GM12878 (cell line): ENCODE measurements at regions not wholly inside any gene's neighbourhood (a gene's known extent, or its start where the extent isn't known, plus 50 kb on each side); places are given as distances from the start of the nearest gene placed in this dataset.

ENCODE experiments used
- ATAC-seq: fragments of 200-7000 bp; cut with Tn5 transposase; 3 replicates; pipeline ENCODE4 v1.9.1; 2020; ENCODE audit warnings: mild to moderate bottlenecking, moderate library complexity
- BruUV-seq: library from RNA; stranded (reverse); fragments of 400-500 nt; replicated peaks from 2 replicates; lab custom pipeline; 2021; lab: Mats Ljungman, UMichigan
- CTCF ChIA-PET: fragments of 300-600 bp; sonication (Branson Sonifier 250); formaldehyde crosslinking; extraction: SDS; loops from one replicate; lab custom pipeline; 2021; ENCODE audit warnings: inconsistent platforms; lab: Yijun Ruan, JAX
- POLR2A ChIA-PET: fragments of 350-600 bp; formaldehyde crosslinking; extraction: SDS; loops from one replicate; lab custom pipeline; 2021; ENCODE audit warnings: inconsistent platforms; lab: Charles Lee
- RAD21 ChIA-PET: fragments of 300-600 bp; sonication (Branson Sonifier 250); formaldehyde crosslinking; loops from one replicate; lab custom pipeline; 2023; ENCODE audit warnings: antibody characterized with exemption; ENCODE audit not compliant: unreplicated experiment; lab: Charles Lee
- SMC1A ChIA-PET: fragments of 300-600 bp; sonication (Branson Sonifier 250); formaldehyde crosslinking; loops from one replicate; lab custom pipeline; 2023; ENCODE audit not compliant: unreplicated experiment, uncharacterized antibody; lab: Charles Lee
- DNase-seq: peaks from one replicate; pipeline ENCODE4 v3.0.0-alpha.2; 2011; ENCODE audit warnings: low read depth, low spot score
- FAIRE-seq: peaks from 3 replicates; lab custom pipeline; 2011; peaks lifted over from hg19 to GRCh38; lab: Jason Lieb, UNC
- H2AFZ ChIP-seq: 2 replicates; pipeline ENCODE4 v1.6.0; 2011; ENCODE audit warnings: low read depth, low read length, control low read depth; ENCODE audit not compliant: control insufficient read depth
- H3K27ac ChIP-seq: 2 replicates; pipeline ENCODE4 v1.5.1; 2011; ENCODE audit warnings: control low read depth; ENCODE audit not compliant: control insufficient read depth, insufficient read depth
- H3K27me3 ChIP-seq, 2 experiments: replicated peaks in 1 of 2; 2 replicates each; pipeline versions ENCODE4 v1.6.0 to v1.6.1; 2011; ENCODE audit warnings: low read length in 1 of 2; ENCODE audit not compliant: control insufficient read depth in 2 of 2, insufficient read depth in 2 of 2
- H3K36me3 ChIP-seq, 2 experiments: 2 replicates each; pipeline ENCODE4 v1.5.1; 2011; ENCODE audit warnings: low read length in 1 of 2; ENCODE audit not compliant: control insufficient read depth in 2 of 2, insufficient read depth in 2 of 2
- H3K4me1 ChIP-seq: 2 replicates; pipeline ENCODE4 v1.6.1; 2011; ENCODE audit warnings: mild to moderate bottlenecking, low read length, moderate library complexity, mixed read lengths; ENCODE audit not compliant: control insufficient read depth, insufficient read depth
- H3K4me2 ChIP-seq: 2 replicates; pipeline ENCODE4 v1.6.0; 2011; ENCODE audit warnings: control low read depth; ENCODE audit not compliant: control insufficient read depth, insufficient read depth
- H3K4me3 ChIP-seq: fragments of 200-600 bp; sonication (generic); 2 replicates; pipeline ENCODE4 v1.5.1; 2016
- H3K79me2 ChIP-seq: 2 replicates; pipeline ENCODE4 v1.6.0; 2011; ENCODE audit warnings: low read length; ENCODE audit not compliant: control insufficient read depth, insufficient read depth
- H3K9ac ChIP-seq: 2 replicates; pipeline ENCODE4 v1.8.0; 2011; ENCODE audit warnings: low read length, control low read depth, mixed read lengths; ENCODE audit not compliant: control insufficient read depth, insufficient read depth
- H3K9me3 ChIP-seq: replicated peaks from 3 replicates; pipeline ENCODE4 v1.5.1; 2011; ENCODE audit warnings: mild to moderate bottlenecking, low read length; ENCODE audit not compliant: control insufficient read depth, insufficient read depth
- H4K20me1 ChIP-seq: 2 replicates; pipeline ENCODE4 v1.6.0; 2011; ENCODE audit not compliant: control insufficient read depth, insufficient read depth
- ATF2 ChIP-seq: IDR thresholded peaks from 2 replicates; pipeline ENCODE4 v1.6.1; 2012; ENCODE audit warnings: low read length, inconsistent platforms
- HCFC1 ChIP-seq: fragments of 150-350 bp; IDR thresholded peaks from 2 replicates; pipeline ENCODE4 v1.6.1; 2014; ENCODE audit warnings: low read length
- LARP7 ChIP-seq: fragments of 450-650 bp; IDR thresholded peaks from 2 replicates; pipeline ENCODE4 v1.6.1; 2017; ENCODE audit warnings: mild to moderate bottlenecking
- NKRF ChIP-seq: fragments of 450-650 bp; conservative IDR thresholded peaks from 2 replicates; pipeline ENCODE4 v1.6.1; 2017; ENCODE audit warnings: mild to moderate bottlenecking, moderate library complexity
- PBX3 ChIP-seq: IDR thresholded peaks from 2 replicates; pipeline ENCODE4 v1.6.1; 2011; ENCODE audit warnings: mild to moderate bottlenecking, low read depth, low read length, moderate library complexity; ENCODE audit not compliant: insufficient replicate concordance
- POLR2A ChIP-seq: IDR thresholded peaks from 2 replicates; pipeline ENCODE4 v1.6.1; 2011; ENCODE audit warnings: low read depth, mild to moderate bottlenecking, low read length
- RELA ChIP-seq: fragments of 450-650 bp; IDR thresholded peaks from 2 replicates; pipeline ENCODE4 v1.8.0; 2014; ENCODE audit warnings: borderline replicate concordance; ENCODE audit not compliant: partially characterized antibody
- SMAD5 ChIP-seq: IDR thresholded peaks from 2 replicates; pipeline ENCODE4 v1.6.1; 2016; ENCODE audit warnings: antibody characterized with exemption, low read depth
- TAF1 ChIP-seq: IDR thresholded peaks from 2 replicates; pipeline ENCODE4 v1.6.1; 2011; ENCODE audit warnings: mild to moderate bottlenecking, low read depth, low read length, borderline replicate concordance
- TBL1XR1 ChIP-seq: IDR thresholded peaks from 2 replicates; pipeline ENCODE4 v1.6.1; 2012; ENCODE audit warnings: low read depth, low read length, improper control_type of control experiment
- TCF3 ChIP-seq: IDR thresholded peaks from 2 replicates; pipeline ENCODE4 v1.6.1; 2012; ENCODE audit warnings: low read depth, mild to moderate bottlenecking, low read length, borderline replicate concordance; ENCODE audit not compliant: insufficient read depth
- ZNF207 ChIP-seq: fragments of 450-650 bp; IDR thresholded peaks from 2 replicates; pipeline ENCODE4 v1.6.1; 2014; ENCODE audit warnings: antibody characterized with exemption, mild to moderate bottlenecking, borderline replicate concordance
- ZZZ3 ChIP-seq: IDR thresholded peaks from 2 replicates; pipeline ENCODE4 v1.6.1; 2011; ENCODE audit warnings: low read depth; ENCODE audit not compliant: control insufficient read depth, insufficient read length
- WGBS: methylation state at CpG from one replicate; pipeline ENCODE4 v1.1.6; 2016; ENCODE audit warnings: low lambda C conversion rate; ENCODE audit not compliant: insufficient replicate concordance, insufficient coverage; ENCODE audit errors: missing lambda C conversion rate; 5-methylcytosine and 5-hydroxymethylcytosine counted together
- in situ Hi-C: fragments of 300-500 bp; cut with MboI; formaldehyde crosslinking; loops from 9 replicates; pipeline ENCODE4 v1.14.3; 2018; ENCODE audit warnings: mixed read lengths
- intact Hi-C: fragments of 100-400 bp; cut with micrococcal nuclease; formaldehyde crosslinking; loops from one replicate; pipeline ENCODE4 v1.14.2; 2022; ENCODE audit not compliant: unreplicated experiment

GRCh38 chr17:79226037-79226436 is 151.4 kb downstream of the ENGASE start:
- ATAC-seq (no peak), FAIRE-seq (no peak), DNase-seq (no peak)
- ChIA-PET RAD21 (no interaction called here), SMC1A (no interaction called here), CTCF (no interaction called here), POLR2A (no interaction called here)
- WGBS = 29% methylated on average over 2 of the region's 2 CpGs
- H3K9me3 ChIP-seq = no peaks in the 10 kb centered on the region
- H3K27me3 ChIP-seq = no peaks in the 10 kb centered on the region; a peak in 2 of 4 replicates
- TF ChIP-seq ZZZ3 = no peak
- TF ChIP-seq TCF3 = no peak
- TF ChIP-seq PBX3 = no peak
- TF ChIP-seq TAF1 = no peak
- TF ChIP-seq SMAD5 = no peak
- TF ChIP-seq ZNF207 = no peak
- no peak for TF ChIP-seq NKRF
- no peak for TF ChIP-seq LARP7
- TF ChIP-seq HCFC1 = no peak
- no peak for TF ChIP-seq TBL1XR1
- no peak for TF ChIP-seq RELA
- TF ChIP-seq POLR2A = no peak
- TF ChIP-seq ATF2 = no peak
- H4K20me1 ChIP-seq = no peaks in the 10 kb centered on the region
- no peaks in the 10 kb centered on the region for H3K79me2 ChIP-seq
- no peak overlapping the region for H3K4me2 ChIP-seq
- H3K36me3 ChIP-seq = no peaks in the 10 kb centered on the region
- H3K4me3 ChIP-seq = no peak overlapping the region
- no peak overlapping the region for H3K9ac ChIP-seq
- BruUV-seq = no TSS peak
- no peaks in the 10 kb centered on the region for H3K4me1 ChIP-seq
- no peak overlapping the region for H3K27ac ChIP-seq
- in situ Hi-C loops = no loop called here
- no peak overlapping the region for H2AFZ ChIP-seq
- intact Hi-C loops = no loop called here
